B cell (primary cell): ENCODE measurements at regions not wholly inside any gene's neighbourhood (a gene's known extent, or its start where the extent isn't known, plus 50 kb on each side); places are given as distances from the start of the nearest gene placed in this dataset.

Experiments
- ATAC-seq: fragments of 200-7000 bp; cut with Tn5 transposase; one replicate; pipeline ENCODE4 v1.10.0; 2021; ENCODE audit warnings: low read depth, mild to moderate bottlenecking, moderate number of reproducible peaks, moderate library complexity
- CTCF ChIA-PET: fragments of 350-600 bp; sonication (Branson Sonifier 250); formaldehyde crosslinking; loops from one replicate; lab custom pipeline; 2021; ENCODE audit warnings: antibody characterized with exemption, inconsistent platforms; lab: Charles Lee
- POLR2A ChIA-PET: fragments of 350-600 bp; sonication (Branson Sonifier 250); formaldehyde crosslinking; loops from one replicate; lab custom pipeline; 2021; ENCODE audit warnings: antibody characterized with exemption; lab: Charles Lee
- DNase-seq: peaks from one replicate; pipeline ENCODE4 v3.0.0; 2013
- H2AFZ ChIP-seq: 2 replicates; pipeline ENCODE4 v1.6.1; 2012; ENCODE audit warnings: mild to moderate bottlenecking, low read depth, low read length; ENCODE audit not compliant: insufficient read depth, poor library complexity, severe bottlenecking
- H3K27ac ChIP-seq, 2 donors: 1 replicate in 1 of 2; 2 replicates in 1 of 2; pipeline ENCODE4 v1.5.1; 2012 to 2013; ENCODE audit warnings: low read length in 2 of 2, mild to moderate bottlenecking in 2 of 2, moderate library complexity in 1 of 2
- H3K27me3 ChIP-seq, 4 experiments: fragments of 200-600 bp in 1 of 4; sonication (generic) in 1 of 4; replicated peaks in 1 of 4; 1 replicate in 2 of 4; 2 replicates in 2 of 4; pipeline versions ENCODE4 v1.6.1 to v1.7.0; 2013 to 2016; ENCODE audit warnings: low read length in 3 of 4, mild to moderate bottlenecking in 2 of 4, mixed read lengths in 1 of 4, moderate library complexity in 1 of 4; ENCODE audit not compliant: insufficient read depth in 4 of 4, control insufficient read depth in 3 of 4; ENCODE audit errors: control extremely low read depth in 1 of 4
- H3K36me3 ChIP-seq, 2 experiments: replicated peaks in 1 of 2; 1 replicate in 1 of 2; 2 replicates in 1 of 2; pipeline versions ENCODE4 v1.6.1 to v1.7.1; 2013; ENCODE audit warnings: low read length in 1 of 2; ENCODE audit not compliant: insufficient read depth in 2 of 2, control insufficient read depth in 1 of 2; ENCODE audit errors: control extremely low read depth in 1 of 2, extremely low read depth in 1 of 2
- H3K4me1 ChIP-seq, 2 donors: fragments of 200-600 bp in 1 of 2; sonication (generic) in 1 of 2; 1 replicate in 1 of 2; 2 replicates in 1 of 2; pipeline versions ENCODE4 v1.5.1 to v1.6.1; 2013 to 2017; ENCODE audit warnings: low read length in 2 of 2; ENCODE audit not compliant: control insufficient read depth in 2 of 2, insufficient read depth in 2 of 2
- H3K4me2 ChIP-seq: replicated peaks from 2 replicates; pipeline ENCODE3; 2012; ENCODE audit warnings: mild to moderate bottlenecking, low read depth, low read length; ENCODE audit not compliant: poor library complexity, severe bottlenecking
- H3K4me3 ChIP-seq, 5 experiments: fragments of 200-600 bp in 1 of 5; sonication (generic) in 1 of 5; 1 replicate in 3 of 5; 2 replicates in 2 of 5; pipeline versions ENCODE4 v1.5.1 to v1.7.0; 2011 to 2016; ENCODE audit warnings: low read length in 4 of 5, mild to moderate bottlenecking in 4 of 5, low read depth in 2 of 5, control low read depth in 1 of 5, moderate library complexity in 1 of 5; ENCODE audit not compliant: insufficient read depth in 1 of 5; ENCODE audit errors: control extremely low read depth in 1 of 5, extremely low read depth in 1 of 5
- H3K79me2 ChIP-seq: fragments of 200-600 bp; sonication (generic); one replicate; pipeline ENCODE4 v1.6.0; 2016; ENCODE audit warnings: low read length; ENCODE audit not compliant: control insufficient read depth, insufficient read depth
- H3K9ac ChIP-seq: fragments of 200-600 bp; sonication (generic); 2 replicates; pipeline ENCODE4 v1.6.1; 2017; ENCODE audit warnings: mild to moderate bottlenecking, low read length, moderate library complexity
- H3K9me3 ChIP-seq, 3 donors: one replicate each; pipeline versions ENCODE4 v1.6.1 to v1.7.1; 2013; ENCODE audit warnings: low read length in 2 of 3; ENCODE audit not compliant: control insufficient read depth in 2 of 3, insufficient read depth in 1 of 3; ENCODE audit errors: control extremely low read depth in 1 of 3
- H4K20me1 ChIP-seq: 2 replicates; pipeline ENCODE4 v1.6.0; 2012; ENCODE audit warnings: mild to moderate bottlenecking, low read length; ENCODE audit not compliant: insufficient read depth, control insufficient read depth, poor library complexity, severe bottlenecking
- H3K27ac Mint-ChIP-seq: one replicate; pipeline ENCODE4 v1.8.0; 2021; ENCODE audit warnings: mixed read lengths
- H3K27me3 Mint-ChIP-seq: one replicate; pipeline ENCODE4 v1.8.0; 2021; ENCODE audit warnings: mixed read lengths
- H3K4me1 Mint-ChIP-seq: one replicate; pipeline ENCODE4 v1.8.0; 2021; ENCODE audit warnings: mixed read lengths
- H3K4me3 Mint-ChIP-seq: one replicate; pipeline ENCODE4 v1.8.0; 2021; ENCODE audit warnings: mixed read lengths
- H3K9me3 Mint-ChIP-seq: one replicate; pipeline ENCODE4 v1.8.0; 2022; ENCODE audit warnings: mixed read lengths; ENCODE audit not compliant: insufficient read depth
- EZH2 ChIP-seq: IDR thresholded peaks from 2 replicates; pipeline ENCODE4 v1.6.1; 2012; ENCODE audit warnings: borderline replicate concordance, low read depth, mild to moderate bottlenecking, moderate library complexity, low read length; ENCODE audit not compliant: insufficient read depth, poor library complexity, severe bottlenecking
- WGBS: methylation state at CpG from one replicate; pipeline ENCODE4 v1.1.5; 2013; ENCODE audit warnings: missing lambda C conversion rate; ENCODE audit not compliant: insufficient coverage; 5-methylcytosine and 5-hydroxymethylcytosine counted together
- intact Hi-C: fragments of 100-400 bp; cut with micrococcal nuclease; formaldehyde crosslinking; loops from one replicate; pipeline ENCODE4 v1.10.0; 2022
- TF ChIP-seq, protein P1 (sequence below): fragments of 200-600 bp; IDR thresholded peaks from one replicate; pipeline ENCODE4 v1.8.0; 2022; ENCODE audit warnings: antibody characterized with exemption, mild to moderate bottlenecking

GRCh38 chr5:21085791-21086190 is 1097.8 kb upstream of the CDH18 start:
- POLR2A ChIA-PET, result no interaction called here
- Mint-ChIP-seq H3K4me3 (no peak overlapping the region), H3K27me3 (no peaks in the 10 kb centered on the region), H3K27ac (no peak overlapping the region), H3K4me1 (no peaks in the 10 kb centered on the region), H3K9me3 (peaks cover 6% of the 10 kb centered on the region)
- Histone ChIP-seq H3K4me1 (no peaks in the 10 kb centered on the region), H3K27me3 (no peaks in the 10 kb centered on the region), H4K20me1 (no peaks in the 10 kb centered on the region), H3K9me3 (no peaks in the 10 kb centered on the region), H3K27ac (no peak overlapping the region), H3K9ac (no peak overlapping the region), H3K4me3 (no peak overlapping the region), H2AFZ (no peak overlapping the region), H3K79me2 (no peaks in the 10 kb centered on the region), H3K36me3 (no peaks in the 10 kb centered on the region), H3K4me2 (no peak overlapping the region)
- intact Hi-C loops, result no loop called here
- DNase-seq (no peak), ATAC-seq (no peak)
- no peak for TF ChIP-seq EZH2
- TF ChIP-seq, protein P1, sequence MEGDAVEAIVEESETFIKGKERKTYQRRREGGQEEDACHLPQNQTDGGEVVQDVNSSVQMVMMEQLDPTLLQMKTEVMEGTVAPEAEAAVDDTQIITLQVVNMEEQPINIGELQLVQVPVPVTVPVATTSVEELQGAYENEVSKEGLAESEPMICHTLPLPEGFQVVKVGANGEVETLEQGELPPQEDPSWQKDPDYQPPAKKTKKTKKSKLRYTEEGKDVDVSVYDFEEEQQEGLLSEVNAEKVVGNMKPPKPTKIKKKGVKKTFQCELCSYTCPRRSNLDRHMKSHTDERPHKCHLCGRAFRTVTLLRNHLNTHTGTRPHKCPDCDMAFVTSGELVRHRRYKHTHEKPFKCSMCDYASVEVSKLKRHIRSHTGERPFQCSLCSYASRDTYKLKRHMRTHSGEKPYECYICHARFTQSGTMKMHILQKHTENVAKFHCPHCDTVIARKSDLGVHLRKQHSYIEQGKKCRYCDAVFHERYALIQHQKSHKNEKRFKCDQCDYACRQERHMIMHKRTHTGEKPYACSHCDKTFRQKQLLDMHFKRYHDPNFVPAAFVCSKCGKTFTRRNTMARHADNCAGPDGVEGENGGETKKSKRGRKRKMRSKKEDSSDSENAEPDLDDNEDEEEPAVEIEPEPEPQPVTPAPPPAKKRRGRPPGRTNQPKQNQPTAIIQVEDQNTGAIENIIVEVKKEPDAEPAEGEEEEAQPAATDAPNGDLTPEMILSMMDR, result no peak
- no CpG with 5 or more reads among the region's 2 CpGs for whole genome bisulfite sequencing
- CTCF ChIA-PET, result no interaction called here

DNA sequence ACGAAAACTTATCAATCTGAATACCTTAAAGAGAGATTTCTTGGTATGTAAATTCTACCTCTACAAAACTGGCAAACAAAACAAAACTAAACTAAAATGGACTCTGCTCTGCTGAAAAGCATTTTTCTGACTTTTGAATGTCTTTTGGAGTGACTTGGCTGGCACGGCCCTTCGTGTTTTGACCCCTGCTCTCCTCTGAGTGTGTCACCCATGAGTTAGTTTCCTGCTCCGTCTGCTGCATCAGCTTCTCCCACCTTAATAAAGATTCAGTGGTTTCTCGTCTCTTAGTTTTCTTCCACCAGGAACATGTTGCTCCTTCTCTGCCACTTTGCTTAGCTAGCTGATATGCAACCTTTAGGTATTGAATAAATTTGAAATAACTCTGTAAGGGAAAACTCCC is 1084.0 kb upstream of the CDH18 start:
- no peaks in the 10 kb centered on the region for H3K27me3 Mint-ChIP-seq
- H4K20me1 ChIP-seq, result no peaks in the 10 kb centered on the region
- H3K4me1 Mint-ChIP-seq, result peaks cover 13% of the 10 kb centered on the region
- H3K79me2 ChIP-seq, result no peaks in the 10 kb centered on the region
- no peak overlapping the region for H3K4me3 ChIP-seq
- no peak overlapping the region for H3K4me3 Mint-ChIP-seq
- H3K9me3 ChIP-seq, result no peaks in the 10 kb centered on the region
- TF ChIP-seq, protein P1, result no peak
- TF ChIP-seq EZH2, result no peak
- H3K27me3 ChIP-seq, result no peaks in the 10 kb centered on the region
- ATAC-seq (no peak), DNase-seq (no peak)
- intact Hi-C loops, result no loop called here
- no peaks in the 10 kb centered on the region for H3K36me3 ChIP-seq
- H2AFZ ChIP-seq, result no peak overlapping the region
- no peak overlapping the region for H3K27ac ChIP-seq
- CTCF ChIA-PET, result no interaction called here
- POLR2A ChIA-PET, result no interaction called here
- no peak overlapping the region for H3K4me2 ChIP-seq
- H3K4me1 ChIP-seq, result peaks cover 10 to 12% of the 10 kb centered on the region in 2 donors
- no peak overlapping the region for H3K9ac ChIP-seq
- H3K9me3 Mint-ChIP-seq, result no peaks in the 10 kb centered on the region
- H3K27ac Mint-ChIP-seq, result no peak overlapping the region
- 100% methylated on average over 1 of the region's 5 CpGs for WGBS
